Stromal cell of bone marrow (primary cell): ENCODE measurements at regions not wholly inside any gene's neighbourhood (a gene's known extent, or its start where the extent isn't known, plus 50 kb on each side); places are given as distances from the start of the nearest gene placed in this dataset.
"Not testable (repeated sequence)": the region's sequence is repeated elsewhere in the genome, so short reads cannot be mapped to it uniquely, and the experiment has no call there.

ENCODE experiments used
- DNase-seq: peaks from one replicate; pipeline ENCODE4 v3.0.0-alpha.2; 2012; ENCODE audit warnings: low read depth

DNA sequence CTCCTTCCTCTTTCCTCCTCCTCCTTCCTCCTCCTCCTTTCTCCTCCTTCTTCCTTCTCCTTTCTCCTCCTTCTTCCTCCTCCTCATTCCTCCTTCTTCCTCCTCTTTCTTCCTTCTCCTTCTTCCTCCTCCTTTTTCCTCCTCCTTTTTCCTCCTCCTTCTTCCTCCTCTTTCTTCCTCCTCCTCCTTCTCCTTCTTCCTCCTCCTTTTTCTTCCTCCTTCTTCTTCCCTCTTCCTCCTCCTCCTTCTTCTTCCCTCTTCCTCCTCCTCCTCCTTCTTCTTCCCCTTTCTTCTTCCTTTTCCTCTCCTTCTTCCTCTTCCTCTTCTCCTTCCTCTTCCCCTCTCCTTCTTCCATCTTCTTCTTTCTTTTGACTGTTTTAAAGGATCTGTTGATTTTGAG is 538.8 kb downstream of the TMEM38B start:
- no peak for DNase-seq

GRCh38 chr9:106260908-106261307 is 566.6 kb downstream of the TMEM38B start:
- not testable (repeated sequence) for DNase-seq

GRCh38 chr9:106277966-106278365 is 583.6 kb downstream of the TMEM38B start:
- DNase-seq: peak; percentile 55

DNA sequence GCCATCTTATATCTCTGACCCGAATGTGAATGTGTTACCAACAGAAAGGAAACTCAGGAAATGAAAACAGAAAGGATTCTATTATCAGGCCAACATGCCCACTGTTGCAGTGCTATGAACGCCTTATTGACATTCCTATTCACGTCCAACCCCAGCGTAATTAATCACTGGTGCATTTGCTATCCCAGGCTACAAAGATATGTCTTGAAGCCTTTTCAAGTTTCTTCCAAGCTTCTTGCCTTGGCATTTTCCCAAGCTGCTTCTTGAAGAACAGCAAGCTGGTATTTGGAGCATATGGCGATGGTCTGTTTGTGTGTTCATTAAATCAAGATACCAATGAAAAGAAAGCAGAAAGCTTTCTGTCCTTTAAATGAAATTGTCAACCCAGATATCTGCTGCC is 579.2 kb upstream of the ZNF462 start:
- DNase-seq: no peak

DNA sequence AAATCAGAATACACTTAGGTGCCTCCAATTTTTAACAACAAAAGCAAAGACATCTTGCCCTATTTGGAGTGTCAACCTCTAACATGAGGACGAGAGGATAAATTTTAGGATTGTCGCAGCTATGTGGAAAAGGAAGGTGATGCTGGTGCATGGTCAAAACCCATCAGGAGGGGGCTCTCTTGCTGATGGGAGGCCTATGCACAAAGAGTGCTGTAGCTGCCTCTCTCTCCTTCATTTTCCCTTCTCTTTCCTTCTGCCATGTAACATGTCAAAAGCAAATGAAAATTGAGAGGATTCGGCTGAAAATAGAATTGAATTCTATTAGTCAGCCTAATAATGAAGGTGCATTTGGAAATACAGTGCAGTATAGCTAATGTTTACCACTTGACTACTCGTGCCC is 578.7 kb upstream of the ZNF462 start:
- DNase-seq: no peak

- peak; percentile 24 for DNase-seq
Measured at GRCh38 chr9:106286249-106286648, 576.7 kb upstream of the ZNF462 start.

- DNase-seq: no peak
Measured at GRCh38 chr9:106287091-106287631, 575.8 kb upstream of the ZNF462 start.

- DNase-seq: no peak
Measured at GRCh38 chr9:106287731-106288130, 575.2 kb upstream of the ZNF462 start.

GRCh38 chr9:106288689-106289088 is 574.3 kb upstream of the ZNF462 start:
- no peak for DNase-seq

GRCh38 chr9:106291786-106292185 is 571.2 kb upstream of the ZNF462 start:
- DNase-seq: no peak

DNA sequence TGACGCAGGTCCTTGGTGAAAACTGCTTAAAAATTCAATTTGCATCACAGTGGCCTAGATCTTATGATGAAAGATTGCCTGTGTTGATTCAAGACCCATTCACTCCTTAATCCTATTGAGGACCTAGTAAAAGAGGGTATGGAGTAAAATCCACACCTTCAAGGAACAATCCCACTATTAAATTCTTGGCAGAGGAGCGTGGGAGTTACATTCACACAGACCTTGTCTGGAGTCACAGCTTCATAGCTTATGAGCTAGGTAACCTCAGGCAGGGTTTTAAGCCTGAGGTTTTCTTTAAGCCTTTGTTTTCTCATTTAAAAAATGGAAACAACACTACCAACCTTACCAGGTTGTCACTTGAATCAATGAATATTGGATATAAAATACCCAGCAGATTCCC is 566.5 kb upstream of the ZNF462 start:
- no peak for DNase-seq

DNA sequence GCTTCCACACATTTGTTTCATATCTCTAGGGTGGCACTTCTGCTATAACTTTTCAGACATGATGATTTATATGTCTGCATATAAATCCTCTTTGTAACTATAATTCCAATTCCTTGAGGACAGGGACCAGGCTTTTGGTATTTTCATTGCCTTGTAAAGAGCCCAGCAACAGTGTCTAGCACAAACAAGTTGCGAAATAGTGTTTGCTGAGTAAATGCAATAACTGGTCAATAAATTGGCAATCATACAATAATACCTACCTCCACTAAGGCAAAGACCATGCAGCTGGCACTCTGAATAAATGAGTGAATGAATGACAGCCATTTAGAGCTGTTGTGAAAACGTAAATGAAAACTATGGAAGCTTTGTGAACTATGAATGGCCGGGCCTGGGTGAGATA is 564.0 kb upstream of the ZNF462 start:
- no peak for DNase-seq

DNA sequence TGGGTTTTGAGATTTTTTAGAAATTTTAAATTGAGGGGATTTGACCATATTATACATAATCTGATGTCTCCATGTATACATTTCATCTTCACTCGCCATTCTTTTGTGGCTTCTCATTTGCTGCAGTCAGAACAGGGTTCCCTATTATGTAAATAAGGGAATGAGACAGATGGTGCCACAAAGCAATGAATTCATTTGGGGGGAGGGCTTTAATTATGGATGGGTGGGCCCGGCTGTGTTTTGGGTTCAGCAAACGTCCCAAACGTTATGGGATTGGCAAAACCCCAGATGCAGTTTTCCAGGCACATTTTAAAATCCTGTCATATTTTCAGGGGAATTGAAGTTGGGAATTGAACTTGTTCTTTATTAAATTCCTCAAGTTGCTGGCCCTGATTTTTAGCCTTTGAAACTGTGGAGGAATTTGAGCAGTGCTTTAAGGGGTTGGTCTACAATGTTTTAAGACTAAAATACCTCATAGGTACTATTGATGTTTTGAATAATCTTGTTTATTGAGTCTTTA is 558.5 kb upstream of the ZNF462 start:
- no peak for DNase-seq

- no peak for DNase-seq
Measured at GRCh38 chr9:106305428-106306133, 557.4 kb upstream of the ZNF462 start.

DNA sequence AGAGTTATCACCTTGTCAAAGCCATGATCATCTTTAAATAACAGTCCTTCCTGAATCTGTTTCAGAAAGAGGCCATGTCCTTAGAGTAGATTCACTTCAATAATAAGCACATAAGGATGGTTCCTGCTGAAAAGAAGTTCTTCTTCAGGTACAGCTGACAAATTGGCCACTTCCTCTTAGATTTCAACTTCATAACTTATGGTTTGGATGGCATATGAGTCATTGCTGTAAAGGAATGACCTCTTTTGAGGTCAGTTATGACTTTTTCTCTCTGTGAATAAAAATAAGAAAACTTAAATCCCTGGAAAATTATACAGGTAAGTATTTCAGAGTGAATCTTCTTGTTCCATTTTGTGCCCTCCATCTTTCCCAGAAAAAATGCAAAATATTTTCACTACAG is 555.3 kb upstream of the ZNF462 start:
- no peak for DNase-seq

DNA sequence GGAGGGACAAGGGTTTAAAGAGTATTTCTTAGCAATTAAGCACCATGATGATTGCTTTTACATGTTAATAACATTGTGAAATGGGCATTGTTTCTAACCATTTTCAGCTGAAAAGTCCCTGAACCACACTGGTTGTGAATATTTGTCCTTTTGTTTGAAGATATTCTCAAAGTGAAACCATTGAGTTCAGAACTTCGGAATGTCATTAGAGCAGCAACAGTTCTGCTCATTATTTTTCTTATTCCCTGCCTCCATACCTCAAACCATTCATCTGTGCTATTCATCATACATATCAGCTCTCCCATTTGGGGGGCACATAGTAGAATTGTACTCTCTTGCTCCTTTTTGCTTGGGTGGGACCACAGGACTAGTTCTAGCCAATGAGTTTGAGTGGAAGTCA is 553.0 kb upstream of the ZNF462 start:
- DNase-seq: no peak

DNA sequence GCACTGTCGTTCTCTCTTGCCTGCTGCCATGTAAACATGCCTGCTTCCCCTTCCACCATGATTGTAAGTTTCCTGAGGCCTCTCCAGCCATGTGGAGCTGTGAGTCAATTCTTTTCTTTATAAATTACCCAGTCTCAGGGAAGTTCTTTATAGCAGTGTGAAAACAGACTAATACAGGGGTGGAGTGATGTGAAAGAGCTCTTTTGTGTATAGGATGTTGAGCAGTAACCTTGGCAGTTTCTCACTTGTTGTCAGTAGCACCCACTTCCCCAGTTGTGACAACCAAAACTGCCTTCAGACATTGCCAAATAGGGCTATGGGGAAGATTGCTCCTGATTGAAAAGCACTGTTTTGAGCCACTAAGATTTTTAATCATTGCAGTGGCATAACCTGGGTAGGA is 552.2 kb upstream of the ZNF462 start:
- no peak for DNase-seq

- no peak for DNase-seq
Measured at GRCh38 chr9:106312906-106313305, 550.1 kb upstream of the ZNF462 start.

DNA sequence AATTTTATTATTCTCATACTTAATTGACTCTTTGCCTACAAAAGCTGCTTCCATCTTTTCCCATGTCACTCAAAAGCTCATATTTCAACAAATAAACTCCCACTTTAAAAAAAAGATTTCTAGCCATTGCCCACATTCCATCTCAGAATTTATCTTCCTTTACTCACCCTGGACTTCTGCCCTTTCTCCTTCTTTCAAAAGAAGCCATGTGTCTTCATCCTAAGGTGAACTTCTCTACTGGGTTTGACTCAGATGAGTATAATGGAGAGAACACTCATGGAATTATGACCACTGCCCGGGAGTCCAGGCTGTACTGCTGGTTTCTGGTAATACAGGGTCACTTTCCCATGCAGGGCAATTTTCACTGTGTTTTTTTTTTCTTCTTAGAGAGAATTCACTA is 548.5 kb upstream of the ZNF462 start:
- no peak for DNase-seq

DNA sequence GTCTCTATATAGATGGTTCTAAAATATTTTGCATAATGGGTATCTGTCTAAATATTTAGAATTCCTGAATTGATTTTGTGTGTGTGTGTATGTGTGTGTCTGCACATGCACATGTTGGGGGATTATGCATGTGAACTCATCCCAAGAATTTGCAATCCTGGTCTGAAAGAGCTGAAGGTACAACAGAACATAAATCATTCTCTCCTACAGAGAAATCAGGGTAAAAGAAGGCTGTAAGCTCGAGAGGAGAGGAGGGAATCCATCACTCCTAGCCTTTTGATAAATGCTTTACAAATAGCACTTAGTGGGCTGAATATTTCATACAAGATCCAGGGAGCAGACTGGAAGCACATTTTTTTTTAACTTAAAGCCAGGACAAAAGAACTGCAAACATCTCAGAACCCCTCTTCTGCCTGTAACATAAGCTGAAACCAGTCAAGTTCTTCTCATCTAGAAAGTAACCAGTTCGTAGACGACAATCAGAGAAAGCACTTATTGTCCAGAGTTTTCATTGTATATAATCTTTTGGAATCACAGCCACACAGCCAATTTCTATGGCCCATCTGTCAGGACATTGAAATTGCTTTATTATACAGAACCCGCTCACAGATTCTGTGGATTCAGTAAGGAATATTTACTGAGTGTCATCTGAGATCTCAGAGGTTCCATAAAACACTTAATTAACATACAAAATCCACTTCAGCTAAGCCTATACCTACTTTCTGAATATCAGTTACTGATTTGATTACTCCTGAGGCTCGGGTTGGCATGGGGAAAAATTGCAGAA is 541.4 kb upstream of the ZNF462 start:
- DNase-seq: no peak

GRCh38 chr9:106322706-106323245 is 540.2 kb upstream of the ZNF462 start:
- no peak for DNase-seq

- no peak for DNase-seq
Measured at GRCh38 chr9:106324053-106324585, 538.8 kb upstream of the ZNF462 start.
